ENCODE measurements at regions not wholly inside any gene's neighbourhood (a gene's known extent, or its start where the extent isn't known, plus 50 kb on each side); places are given as distances from the start of the nearest gene placed in this dataset.

- Histone ChIP-seq H3K4me1 (ENCODE audit: control insufficient read depth, insufficient read depth, low read length, unreplicated experiment) (no peaks in the 10 kb centered on the region), H3K27ac (ENCODE audit: low read depth, low read length) (no peak overlapping the region), H3K4me3 (ENCODE audit: low read depth, low read length) (no peak overlapping the region), H3K79me2 (ENCODE audit: control insufficient read depth, insufficient read depth, low read length, unreplicated experiment) (no peaks in the 10 kb centered on the region), H3K27me3 (ENCODE audit: insufficient read depth, low read length) (no peaks in the 10 kb centered on the region), H2AFZ (ENCODE audit: low read length, unreplicated experiment) (no peak overlapping the region), H3K36me3 (ENCODE audit: insufficient read depth, low read length) (no peaks in the 10 kb centered on the region)
Measured at GRCh38 chr14:43938588-43939281, 568.3 kb downstream of the FSCB start.

GRCh38 chr14:43937001-43937400, 570.1 kb downstream of the FSCB start:
- no peak overlapping the region for H3K4me3 ChIP-seq (ENCODE audit: low read depth, low read length)
- H3K79me2 ChIP-seq (ENCODE audit: control insufficient read depth, insufficient read depth, low read length, unreplicated experiment): no peaks in the 10 kb centered on the region
- H3K27ac ChIP-seq (ENCODE audit: low read depth, low read length): no peak overlapping the region
- H2AFZ ChIP-seq (ENCODE audit: low read length, unreplicated experiment): no peak overlapping the region
- H3K4me1 ChIP-seq (ENCODE audit: control insufficient read depth, insufficient read depth, low read length, unreplicated experiment): no peaks in the 10 kb centered on the region
- no peaks in the 10 kb centered on the region for H3K27me3 ChIP-seq (ENCODE audit: insufficient read depth, low read length)
- H3K36me3 ChIP-seq (ENCODE audit: insufficient read depth, low read length): no peaks in the 10 kb centered on the region

- Histone ChIP-seq H3K4me3 (ENCODE audit: low read depth, low read length) (no peak overlapping the region), H2AFZ (ENCODE audit: low read length, unreplicated experiment) (no peak overlapping the region), H3K27me3 (ENCODE audit: insufficient read depth, low read length) (no peaks in the 10 kb centered on the region), H3K27ac (ENCODE audit: low read depth, low read length) (no peak overlapping the region), H3K4me1 (ENCODE audit: control insufficient read depth, insufficient read depth, low read length, unreplicated experiment) (no peaks in the 10 kb centered on the region), H3K36me3 (ENCODE audit: insufficient read depth, low read length) (no peaks in the 10 kb centered on the region), H3K79me2 (ENCODE audit: control insufficient read depth, insufficient read depth, low read length, unreplicated experiment) (no peaks in the 10 kb centered on the region)
Measured at GRCh38 chr14:43934102-43934501, 573.0 kb downstream of the FSCB start.

GRCh38 chr14:43914041-43914693, 592.9 kb downstream of the FSCB start:
- H3K27me3 ChIP-seq (ENCODE audit: insufficient read depth, low read length): no peaks in the 10 kb centered on the region
- H3K36me3 ChIP-seq (ENCODE audit: insufficient read depth, low read length): no peaks in the 10 kb centered on the region
- no peak overlapping the region for H3K27ac ChIP-seq (ENCODE audit: low read depth, low read length)
- no peaks in the 10 kb centered on the region for H3K79me2 ChIP-seq (ENCODE audit: control insufficient read depth, insufficient read depth, low read length, unreplicated experiment)
- H2AFZ ChIP-seq (ENCODE audit: low read length, unreplicated experiment): no peak overlapping the region
- H3K4me3 ChIP-seq (ENCODE audit: low read depth, low read length): no peak overlapping the region
- no peaks in the 10 kb centered on the region for H3K4me1 ChIP-seq (ENCODE audit: control insufficient read depth, insufficient read depth, low read length, unreplicated experiment)

- Histone ChIP-seq H3K36me3 (ENCODE audit: insufficient read depth, low read length) (no peaks in the 10 kb centered on the region), H3K4me1 (ENCODE audit: control insufficient read depth, insufficient read depth, low read length, unreplicated experiment) (no peaks in the 10 kb centered on the region), H3K27me3 (ENCODE audit: insufficient read depth, low read length) (no peaks in the 10 kb centered on the region), H2AFZ (ENCODE audit: low read length, unreplicated experiment) (no peak overlapping the region), H3K27ac (ENCODE audit: low read depth, low read length) (no peak overlapping the region), H3K4me3 (ENCODE audit: low read depth, low read length) (no peak overlapping the region), H3K79me2 (ENCODE audit: control insufficient read depth, insufficient read depth, low read length, unreplicated experiment) (no peaks in the 10 kb centered on the region)
Measured at GRCh38 chr14:43903209-43903608, 603.9 kb downstream of the FSCB start.

- H3K36me3 ChIP-seq (ENCODE audit: insufficient read depth, low read length): no peaks in the 10 kb centered on the region
- H3K79me2 ChIP-seq (ENCODE audit: control insufficient read depth, insufficient read depth, low read length, unreplicated experiment): no peaks in the 10 kb centered on the region
- no peaks in the 10 kb centered on the region for H3K4me1 ChIP-seq (ENCODE audit: control insufficient read depth, insufficient read depth, low read length, unreplicated experiment)
- H3K27me3 ChIP-seq (ENCODE audit: insufficient read depth, low read length): no peaks in the 10 kb centered on the region
- no peak overlapping the region for H2AFZ ChIP-seq (ENCODE audit: low read length, unreplicated experiment)
- H3K27ac ChIP-seq (ENCODE audit: low read depth, low read length): no peak overlapping the region
- H3K4me3 ChIP-seq (ENCODE audit: low read depth, low read length): no peak overlapping the region
Measured at GRCh38 chr14:43901911-43902673, 605.0 kb downstream of the FSCB start.

GRCh38 chr14:43900173-43900655, 606.9 kb downstream of the FSCB start:
- H3K79me2 ChIP-seq (ENCODE audit: control insufficient read depth, insufficient read depth, low read length, unreplicated experiment): no peaks in the 10 kb centered on the region
- no peak overlapping the region for H2AFZ ChIP-seq (ENCODE audit: low read length, unreplicated experiment)
- H3K27ac ChIP-seq (ENCODE audit: low read depth, low read length): no peak overlapping the region
- no peaks in the 10 kb centered on the region for H3K27me3 ChIP-seq (ENCODE audit: insufficient read depth, low read length)
- H3K36me3 ChIP-seq (ENCODE audit: insufficient read depth, low read length): no peaks in the 10 kb centered on the region
- no peak overlapping the region for H3K4me3 ChIP-seq (ENCODE audit: low read depth, low read length)
- no peaks in the 10 kb centered on the region for H3K4me1 ChIP-seq (ENCODE audit: control insufficient read depth, insufficient read depth, low read length, unreplicated experiment)

- Histone ChIP-seq H3K36me3 (ENCODE audit: insufficient read depth, low read length) (no peaks in the 10 kb centered on the region), H2AFZ (ENCODE audit: low read length, unreplicated experiment) (no peak overlapping the region), H3K27me3 (ENCODE audit: insufficient read depth, low read length) (no peaks in the 10 kb centered on the region), H3K27ac (ENCODE audit: low read depth, low read length) (no peak overlapping the region), H3K79me2 (ENCODE audit: control insufficient read depth, insufficient read depth, low read length, unreplicated experiment) (no peaks in the 10 kb centered on the region), H3K4me3 (ENCODE audit: low read depth, low read length) (no peak overlapping the region), H3K4me1 (ENCODE audit: control insufficient read depth, insufficient read depth, low read length, unreplicated experiment) (no peaks in the 10 kb centered on the region)
Measured at GRCh38 chr14:43898687-43899086, 608.4 kb downstream of the FSCB start.

GRCh38 chr14:43896044-43896443, 611.0 kb downstream of the FSCB start:
- no peaks in the 10 kb centered on the region for H3K4me1 ChIP-seq (ENCODE audit: control insufficient read depth, insufficient read depth, low read length, unreplicated experiment)
- no peak overlapping the region for H2AFZ ChIP-seq (ENCODE audit: low read length, unreplicated experiment)
- no peak overlapping the region for H3K27ac ChIP-seq (ENCODE audit: low read depth, low read length)
- no peaks in the 10 kb centered on the region for H3K79me2 ChIP-seq (ENCODE audit: control insufficient read depth, insufficient read depth, low read length, unreplicated experiment)
- H3K4me3 ChIP-seq (ENCODE audit: low read depth, low read length): no peak overlapping the region
- H3K36me3 ChIP-seq (ENCODE audit: insufficient read depth, low read length): no peaks in the 10 kb centered on the region
- H3K27me3 ChIP-seq (ENCODE audit: insufficient read depth, low read length): no peaks in the 10 kb centered on the region

GRCh38 chr14:43894534-43894933, 612.5 kb downstream of the FSCB start:
- no peak overlapping the region for H3K27ac ChIP-seq (ENCODE audit: low read depth, low read length)
- H3K27me3 ChIP-seq (ENCODE audit: insufficient read depth, low read length): no peaks in the 10 kb centered on the region
- H3K79me2 ChIP-seq (ENCODE audit: control insufficient read depth, insufficient read depth, low read length, unreplicated experiment): no peaks in the 10 kb centered on the region
- H3K36me3 ChIP-seq (ENCODE audit: insufficient read depth, low read length): no peaks in the 10 kb centered on the region
- H3K4me1 ChIP-seq (ENCODE audit: control insufficient read depth, insufficient read depth, low read length, unreplicated experiment): no peaks in the 10 kb centered on the region
- H3K4me3 ChIP-seq (ENCODE audit: low read depth, low read length): no peak overlapping the region
- no peak overlapping the region for H2AFZ ChIP-seq (ENCODE audit: low read length, unreplicated experiment)

All from ACC112 (cell line).